Central memory CD4-positive, alpha-beta T cell (primary cell): ENCODE measurements at regions not wholly inside any gene's neighbourhood (a gene's known extent, or its start where the extent isn't known, plus 50 kb on each side); places are given as distances from the start of the nearest gene placed in this dataset.

Experiments used
- DNase-seq: peaks from one replicate; pipeline ENCODE4 v3.0.0; 2022

DNA sequence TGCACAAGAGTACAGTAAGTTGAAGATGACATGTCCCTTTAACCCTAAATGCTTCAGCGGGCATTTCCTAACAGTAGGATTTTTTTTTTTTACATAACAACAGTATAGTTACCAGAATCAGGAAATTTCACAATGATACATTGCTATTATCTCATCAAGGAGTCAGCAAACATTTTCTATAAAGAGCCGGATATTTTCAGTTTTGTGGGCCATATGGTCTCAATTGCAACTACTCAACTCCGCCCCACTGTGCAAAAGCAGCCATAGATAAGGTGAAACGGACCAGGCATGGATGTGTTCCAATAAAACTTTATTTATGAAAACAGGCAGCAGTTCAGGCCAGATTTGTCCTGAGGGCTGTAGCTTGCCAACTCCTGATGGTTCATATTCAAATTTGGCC lies 130.6 kb downstream of the SMAD6 start:
- no peak for DNase-seq

GRCh38 chr15:66833371-66833770 lies 131.3 kb downstream of the SMAD6 start:
- no peak for DNase-seq

DNA sequence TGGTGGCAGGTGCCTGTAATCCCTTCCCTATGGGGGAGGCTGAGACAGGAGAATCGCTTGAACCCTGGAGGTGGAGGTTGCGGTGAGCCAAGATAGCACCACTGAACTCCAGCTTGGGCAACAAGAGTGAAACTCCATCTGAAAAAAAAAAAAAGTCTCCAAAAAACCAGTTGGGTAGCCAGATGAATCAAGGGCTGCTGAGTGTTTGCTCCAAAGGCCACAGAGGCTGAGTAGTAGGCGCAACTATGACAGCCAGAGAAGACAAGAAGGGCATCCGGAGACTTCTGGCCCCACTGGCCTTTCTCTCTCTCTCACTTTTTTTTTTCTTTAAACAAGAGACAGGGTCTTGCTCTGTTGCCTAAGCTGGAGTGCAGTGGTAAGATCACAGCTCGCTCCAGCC lies 131.8 kb downstream of the SMAD6 start:
- DNase-seq, result no peak

GRCh38 chr15:66834881-66835878 lies 133.1 kb downstream of the SMAD6 start:
- DNase-seq, result no peak

- DNase-seq, result no peak
Observed at GRCh38 chr15:66836231-66837030, 134.4 kb downstream of the SMAD6 start.

DNA sequence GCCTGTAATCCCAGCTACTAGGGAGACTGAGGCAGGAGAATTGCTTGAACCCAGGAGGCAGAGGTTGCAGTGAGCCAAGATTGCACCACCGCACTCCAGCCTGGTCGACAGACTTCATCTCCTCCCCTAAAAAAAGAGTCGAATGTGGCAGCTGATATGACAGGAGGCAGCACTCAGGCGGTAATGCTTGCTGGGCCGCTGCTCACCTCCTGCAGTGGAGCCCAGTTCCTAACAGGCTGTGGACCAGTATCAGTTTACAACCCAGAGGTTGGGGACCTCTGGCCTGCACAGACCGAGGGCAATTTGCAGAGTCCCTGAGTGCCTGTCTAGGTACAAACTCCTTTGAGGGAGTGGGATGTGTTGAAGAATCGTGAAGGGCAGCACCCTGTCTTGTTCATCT lies 136.2 kb downstream of the SMAD6 start:
- no peak for DNase-seq

GRCh38 chr15:66838671-66839239 lies 136.7 kb downstream of the SMAD6 start:
- DNase-seq, result no peak

- DNase-seq, result no peak
Observed at GRCh38 chr15:66839506-66840112, 137.6 kb downstream of the SMAD6 start.

DNA sequence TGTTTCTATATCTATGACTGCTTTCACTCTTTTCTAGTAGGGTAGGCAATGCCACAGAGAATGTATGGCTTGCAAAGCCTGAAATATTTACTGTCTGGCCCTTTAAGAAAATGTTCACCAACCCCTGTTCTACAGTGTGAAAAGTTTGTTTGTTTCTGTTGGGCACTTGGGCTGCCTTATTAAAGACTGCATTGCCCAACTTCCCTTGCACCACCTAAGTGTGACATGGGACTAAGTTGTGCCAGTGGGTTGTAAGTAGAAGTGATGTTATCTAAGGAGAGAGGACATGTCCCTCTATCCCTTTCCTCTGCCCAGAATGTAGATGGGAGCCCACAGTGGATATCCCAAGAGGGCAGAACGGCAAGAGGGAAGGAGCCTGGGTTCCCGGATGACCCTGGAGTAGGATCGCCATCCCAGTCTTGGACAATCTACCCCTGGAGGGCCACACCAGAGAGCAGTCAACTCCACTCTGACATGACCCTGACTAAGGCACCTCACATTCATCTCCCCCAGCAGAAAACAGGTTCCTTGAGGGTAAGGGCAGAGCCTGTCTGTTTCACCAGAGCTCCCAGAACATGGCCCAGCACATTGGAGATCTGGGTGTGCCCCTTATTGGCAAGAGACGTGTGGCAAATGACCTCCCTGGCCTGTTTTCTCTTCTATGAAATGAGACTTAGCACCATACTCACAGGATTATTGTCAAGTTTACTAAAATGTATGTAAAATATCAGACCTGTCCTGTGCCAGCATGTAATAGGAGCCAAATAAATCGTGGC lies 138.8 kb downstream of the SMAD6 start:
- DNase-seq, result no peak

- DNase-seq, result no peak
Observed at GRCh38 chr15:66841953-66842681, 140.1 kb downstream of the SMAD6 start.

GRCh38 chr15:66842710-66843441 lies 140.8 kb downstream of the SMAD6 start:
- DNase-seq, result no peak

DNA sequence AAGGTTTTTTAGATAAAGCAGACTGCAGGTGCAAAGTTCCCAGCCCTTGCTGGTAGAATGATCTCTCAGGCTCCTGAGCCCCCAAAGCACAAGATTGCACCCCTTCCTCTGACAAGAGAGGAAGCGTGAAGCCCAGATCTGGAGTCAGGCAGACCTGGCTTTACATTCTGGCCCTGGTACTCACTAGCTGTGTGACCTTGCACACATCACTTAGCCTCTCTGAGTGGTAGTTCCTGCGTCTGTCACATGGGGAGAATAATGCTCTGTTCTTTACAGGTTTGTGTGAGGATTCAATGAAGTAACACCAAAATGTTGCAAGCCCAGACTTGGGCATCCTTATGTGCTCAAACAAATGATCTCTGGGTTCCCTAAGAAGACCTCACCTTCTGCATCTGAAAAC lies 141.5 kb downstream of the SMAD6 start:
- DNase-seq, result no peak

GRCh38 chr15:66844041-66844746 lies 142.2 kb downstream of the SMAD6 start:
- no peak for DNase-seq

DNA sequence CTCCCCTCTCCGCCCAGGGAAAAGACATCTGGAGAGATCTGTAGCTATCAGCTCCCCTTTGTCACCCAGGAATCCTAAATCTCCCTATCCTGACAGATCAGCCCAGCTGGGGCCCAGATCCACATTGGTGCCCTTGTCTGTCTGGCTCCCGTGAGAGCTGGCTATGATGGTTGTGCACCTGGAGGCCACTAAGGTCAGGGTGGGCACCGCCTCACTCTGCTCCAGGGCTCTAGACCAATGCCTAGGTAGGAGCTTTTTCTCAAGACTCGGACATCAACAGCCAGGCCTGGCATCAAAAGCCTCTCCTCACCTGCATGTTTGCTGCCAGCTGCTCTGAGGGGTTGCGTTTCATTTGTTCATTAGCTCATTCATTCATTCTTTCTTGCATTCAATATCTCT lies 142.7 kb downstream of the SMAD6 start:
- no peak for DNase-seq

GRCh38 chr15:66845266-66845785 lies 143.3 kb downstream of the SMAD6 start:
- DNase-seq, result no peak

- DNase-seq, result no peak
Observed at GRCh38 chr15:66846031-66846430, 144.0 kb downstream of the SMAD6 start.

DNA sequence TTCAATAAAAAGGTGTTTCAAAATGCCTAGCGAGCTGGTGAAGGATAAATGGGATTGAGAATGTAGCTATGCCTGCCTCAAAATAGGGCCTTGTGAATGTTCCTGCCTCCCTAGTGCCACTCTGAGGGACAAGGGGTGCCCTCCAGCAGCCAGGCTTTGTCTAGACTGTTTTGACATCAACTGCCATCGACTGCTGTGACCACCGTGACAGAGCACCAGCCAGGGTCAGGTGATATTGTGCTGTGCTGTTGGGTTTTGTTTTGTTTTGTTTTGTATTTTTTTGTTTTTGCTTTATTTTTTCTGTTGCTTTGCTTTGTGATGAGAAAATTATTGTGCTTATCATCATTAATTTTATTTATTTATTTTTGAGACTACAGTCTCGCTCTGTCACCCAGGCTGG lies 144.8 kb downstream of the SMAD6 start:
- DNase-seq, result no peak

GRCh38 chr15:66847565-66847991 lies 145.5 kb downstream of the SMAD6 start:
- DNase-seq, result no peak

DNA sequence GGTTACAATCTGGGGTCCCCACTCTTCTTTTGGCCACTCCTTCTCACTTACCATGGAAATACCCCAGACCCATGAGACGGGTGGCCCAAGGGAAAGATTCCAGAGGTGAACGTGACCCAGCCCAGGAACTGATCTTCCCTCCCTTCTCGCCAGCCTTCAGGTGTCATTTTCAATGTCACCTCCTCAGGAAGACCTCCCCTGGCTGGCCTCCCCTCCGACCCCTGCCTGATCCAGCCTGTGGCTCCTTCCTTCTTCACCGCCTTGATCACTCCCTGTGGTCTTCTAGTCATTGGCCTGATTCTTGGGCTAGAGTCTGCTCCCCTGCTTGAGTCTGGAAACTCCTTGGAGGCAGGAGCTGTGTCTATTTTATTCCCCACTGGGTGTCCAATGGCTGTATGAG lies 146.1 kb downstream of the SMAD6 start:
- DNase-seq, result no peak
